GM06990 (cell line): ENCODE measurements at regions not wholly inside any gene's neighbourhood (a gene's known extent, or its start where the extent isn't known, plus 50 kb on each side); places are given as distances from the start of the nearest gene placed in this dataset.
"Not testable (repeated sequence)": the region's sequence is repeated elsewhere in the genome, so short reads cannot be mapped to it uniquely, and the experiment has no call there.

Source experiments
- DNase-seq: peaks from one replicate; pipeline ENCODE4 v3.0.0-alpha.2; 2011; ENCODE audit not compliant: insufficient read length; ENCODE audit errors: extremely low read depth
- H3K27me3 ChIP-seq: replicated peaks from 2 replicates; pipeline ENCODE4 v1.6.0; 2011; ENCODE audit warnings: low read length; ENCODE audit not compliant: control insufficient read depth, insufficient read depth
- H3K36me3 ChIP-seq: 2 replicates; pipeline ENCODE4 v1.5.1; 2011; ENCODE audit warnings: low read length; ENCODE audit not compliant: control insufficient read depth, insufficient read depth
- H3K4me3 ChIP-seq: replicated peaks from 2 replicates; pipeline ENCODE4 v1.5.1; 2011; ENCODE audit warnings: low read depth, mild to moderate bottlenecking, control low read depth, low read length
- TF ChIP-seq, protein P1 (sequence below): IDR thresholded peaks from 2 replicates; pipeline ENCODE4 v1.5.1; 2011; ENCODE audit warnings: low read length, control low read depth, mild to moderate bottlenecking, inconsistent platforms; ENCODE audit not compliant: insufficient read depth, poor library complexity, severe bottlenecking

DNA sequence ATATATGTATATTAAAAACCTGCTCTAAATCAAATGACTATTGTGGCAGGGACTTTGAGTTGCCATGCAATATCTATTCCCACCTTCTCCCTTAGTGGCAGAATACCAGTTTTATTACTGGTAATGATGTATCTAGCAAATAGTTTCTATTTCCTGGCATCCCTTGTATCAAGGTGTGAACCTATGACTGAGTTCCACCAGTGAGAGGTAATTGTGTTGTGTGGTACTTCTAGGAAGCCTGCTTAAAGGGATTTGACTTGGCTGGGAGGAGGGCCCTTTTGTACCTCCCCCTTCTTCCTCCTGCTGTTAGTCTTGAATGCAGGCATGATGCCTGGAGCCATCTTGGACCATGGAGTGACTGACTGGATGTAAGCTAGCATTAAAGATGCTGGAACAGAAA lies 65.4 kb upstream of the DYNLT3 start:
- no peaks in the 10 kb centered on the region for H3K27me3 ChIP-seq
- no peaks in the 10 kb centered on the region for H3K36me3 ChIP-seq
- no peak for DNase-seq
- TF ChIP-seq, protein P1, sequence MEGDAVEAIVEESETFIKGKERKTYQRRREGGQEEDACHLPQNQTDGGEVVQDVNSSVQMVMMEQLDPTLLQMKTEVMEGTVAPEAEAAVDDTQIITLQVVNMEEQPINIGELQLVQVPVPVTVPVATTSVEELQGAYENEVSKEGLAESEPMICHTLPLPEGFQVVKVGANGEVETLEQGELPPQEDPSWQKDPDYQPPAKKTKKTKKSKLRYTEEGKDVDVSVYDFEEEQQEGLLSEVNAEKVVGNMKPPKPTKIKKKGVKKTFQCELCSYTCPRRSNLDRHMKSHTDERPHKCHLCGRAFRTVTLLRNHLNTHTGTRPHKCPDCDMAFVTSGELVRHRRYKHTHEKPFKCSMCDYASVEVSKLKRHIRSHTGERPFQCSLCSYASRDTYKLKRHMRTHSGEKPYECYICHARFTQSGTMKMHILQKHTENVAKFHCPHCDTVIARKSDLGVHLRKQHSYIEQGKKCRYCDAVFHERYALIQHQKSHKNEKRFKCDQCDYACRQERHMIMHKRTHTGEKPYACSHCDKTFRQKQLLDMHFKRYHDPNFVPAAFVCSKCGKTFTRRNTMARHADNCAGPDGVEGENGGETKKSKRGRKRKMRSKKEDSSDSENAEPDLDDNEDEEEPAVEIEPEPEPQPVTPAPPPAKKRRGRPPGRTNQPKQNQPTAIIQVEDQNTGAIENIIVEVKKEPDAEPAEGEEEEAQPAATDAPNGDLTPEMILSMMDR: no peak
- no peak overlapping the region for H3K4me3 ChIP-seq

DNA sequence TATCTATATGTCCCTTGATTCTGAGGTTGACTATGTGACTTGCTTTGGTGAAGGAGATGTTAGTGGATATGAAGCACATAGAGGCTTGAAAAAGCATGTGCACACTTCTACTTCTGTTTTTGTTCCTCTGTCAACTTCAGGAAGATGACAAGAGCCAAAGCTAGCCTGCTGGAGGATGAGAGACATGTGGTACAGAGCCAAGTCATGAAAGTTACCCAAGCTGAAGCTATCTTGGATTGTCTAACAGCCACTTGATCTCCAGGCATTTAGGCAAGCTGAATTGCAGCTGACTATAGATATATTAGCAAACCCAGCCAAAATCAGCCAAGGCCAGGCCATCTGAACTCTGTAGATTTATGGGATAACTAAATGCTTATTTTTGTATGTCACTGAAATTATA lies 70.8 kb upstream of the DYNLT3 start:
- Histone ChIP-seq H3K36me3 (no peaks in the 10 kb centered on the region), H3K4me3 (no peak overlapping the region), H3K27me3 (no peaks in the 10 kb centered on the region)
- TF ChIP-seq, protein P1: no peak
- no peak for DNase-seq

DNA sequence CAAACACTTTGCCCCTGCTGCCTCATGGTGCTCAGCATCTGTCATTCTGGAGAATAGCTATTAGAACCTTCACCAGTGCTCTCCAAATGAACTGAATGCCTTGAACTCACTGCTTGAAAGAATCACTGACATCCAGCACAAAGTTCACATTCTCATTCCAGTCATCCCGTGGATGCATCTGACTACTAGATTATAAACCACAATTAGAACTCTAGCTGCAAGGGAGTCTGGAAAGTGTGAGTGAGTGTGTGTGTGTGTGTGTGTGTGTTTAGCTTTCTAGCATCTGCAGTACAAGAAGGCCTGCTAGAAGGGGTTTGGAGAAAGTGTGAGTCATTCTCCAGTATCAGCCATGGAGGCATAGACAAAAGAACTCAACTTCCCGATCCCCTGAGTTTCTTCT lies 71.3 kb upstream of the DYNLT3 start:
- Histone ChIP-seq H3K36me3 (no peaks in the 10 kb centered on the region), H3K4me3 (no peak overlapping the region), H3K27me3 (no peaks in the 10 kb centered on the region)
- DNase-seq: no peak
- TF ChIP-seq, protein P1: no peak

DNA sequence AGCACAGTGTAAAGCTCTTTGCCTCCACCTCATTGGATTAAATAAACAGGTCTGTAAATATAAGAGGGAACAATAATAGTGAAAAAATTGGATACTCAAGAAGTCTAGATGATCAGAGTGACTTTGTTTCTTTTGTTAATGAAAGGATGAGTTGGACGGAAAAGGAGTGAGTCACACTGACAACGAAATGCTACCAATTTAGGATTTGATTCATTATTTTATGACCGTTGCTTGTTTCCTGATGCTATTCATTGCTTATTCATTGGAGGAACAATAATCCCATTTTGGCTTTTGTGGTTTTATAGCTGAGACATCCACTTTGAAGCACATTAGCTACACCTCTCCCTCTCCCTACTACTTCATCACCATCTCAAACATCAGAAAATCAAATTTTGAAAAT lies 74.4 kb upstream of the DYNLT3 start:
- Histone ChIP-seq H3K27me3 (no peaks in the 10 kb centered on the region), H3K36me3 (no peaks in the 10 kb centered on the region), H3K4me3 (no peak overlapping the region)
- TF ChIP-seq, protein P1: no peak
- no peak for DNase-seq

DNA sequence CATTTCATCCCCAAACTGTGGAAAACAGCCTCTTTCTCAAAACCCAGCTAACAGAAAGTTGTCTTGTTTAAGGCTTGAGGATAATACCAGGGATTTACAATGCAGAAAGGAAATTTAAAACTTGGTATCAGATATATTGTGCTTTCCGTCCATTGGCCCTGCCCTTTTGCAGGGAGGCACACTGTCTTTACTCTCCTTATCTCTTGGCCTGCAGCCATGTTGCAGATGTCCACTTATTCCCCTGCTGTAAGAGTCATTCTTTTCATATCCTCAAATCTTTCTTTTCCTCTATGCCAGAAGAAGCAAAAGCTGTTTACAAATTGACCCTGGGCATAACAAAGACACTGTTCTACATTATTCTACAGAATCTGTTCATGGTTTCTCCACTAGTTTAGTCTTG lies 75.6 kb upstream of the DYNLT3 start:
- TF ChIP-seq, protein P1: no peak
- DNase-seq: no peak
- Histone ChIP-seq H3K4me3 (no peak overlapping the region), H3K36me3 (no peaks in the 10 kb centered on the region), H3K27me3 (no peaks in the 10 kb centered on the region)

DNA sequence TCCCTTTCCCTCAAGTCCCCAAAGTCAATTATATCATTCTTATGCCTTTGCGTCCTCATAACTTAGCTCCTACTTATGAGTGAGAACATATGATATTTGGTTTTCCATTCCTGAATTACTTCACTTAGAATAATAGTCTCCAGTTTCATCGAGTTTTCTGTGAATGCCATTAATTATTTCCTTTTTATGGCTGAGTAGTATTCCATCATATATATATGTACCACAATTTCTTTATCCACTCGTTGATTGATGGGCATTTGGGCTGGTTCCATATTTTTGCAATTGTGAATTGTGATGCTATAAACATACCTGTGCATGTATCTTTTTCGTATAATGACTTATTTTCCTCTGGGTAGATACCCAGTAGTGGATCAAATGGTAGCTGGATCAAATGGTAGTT lies 78.4 kb upstream of the DYNLT3 start:
- not testable (repeated sequence) for H3K27me3 ChIP-seq, DNase-seq, H3K36me3 ChIP-seq, H3K4me3 ChIP-seq
